HEK293T (cell line): ENCODE measurements at regions not wholly inside any gene's neighbourhood (a gene's known extent, or its start where the extent isn't known, plus 50 kb on each side); places are given as distances from the start of the nearest gene placed in this dataset.

ENCODE experiments used
- FOXK2 ChIP-seq: fragments of 450-650 bp; IDR thresholded peaks from 2 replicates; pipeline ENCODE4 v1.6.1; 2016; ENCODE audit warnings: mild to moderate bottlenecking
- L3MBTL2 ChIP-seq: fragments of 450-650 bp; conservative IDR thresholded peaks from 2 replicates; pipeline ENCODE4 v1.6.1; 2016; ENCODE audit warnings: mild to moderate bottlenecking

GRCh38 chr13:78827471-78827870 is 168.5 kb upstream of the OBI1 start:
- no peak for TF ChIP-seq L3MBTL2
- TF ChIP-seq FOXK2: no peak
